OCI-LY7 (cell line): ENCODE measurements at regions not wholly inside any gene's neighbourhood (a gene's known extent, or its start where the extent isn't known, plus 50 kb on each side); places are given as distances from the start of the nearest gene placed in this dataset.

Source experiments
- BruUV-seq: library from RNA; stranded (reverse); fragments of 400-500 nt; replicated peaks from 2 replicates; lab custom pipeline; 2021; lab: Mats Ljungman, UMichigan
- CTCF ChIA-PET: fragments of 300-600 bp; sonication (Branson Sonifier 250); formaldehyde crosslinking; loops from one replicate; lab custom pipeline; 2022; ENCODE audit warnings: antibody characterized with exemption; ENCODE audit not compliant: unreplicated experiment; lab: Charles Lee
- POLR2A ChIA-PET: fragments of 300-600 bp; sonication (Branson Sonifier 250); formaldehyde crosslinking; loops from one replicate; lab custom pipeline; 2022; ENCODE audit warnings: antibody characterized with exemption; lab: Charles Lee
- DNase-seq: peaks from one replicate; pipeline ENCODE4 v3.0.0-alpha.2; 2015; ENCODE audit warnings: low spot score
- H2AFZ ChIP-seq: fragments of 200-600 bp; sonication (generic), shearing (Covaris generic); 2 replicates; pipeline ENCODE4 v1.6.1; 2014; ENCODE audit warnings: mild to moderate bottlenecking, antibody characterized with exemption, low read length, moderate library complexity
- H3K27ac ChIP-seq: fragments of 200-600 bp; sonication (generic); 2 replicates; pipeline ENCODE4 v1.5.1; 2014; ENCODE audit warnings: mixed run types, low read depth, mild to moderate bottlenecking, moderate library complexity, low read length, inconsistent platforms; ENCODE audit not compliant: poor library complexity, severe bottlenecking
- H3K36me3 ChIP-seq: fragments of 200-600 bp; sonication (generic); 2 replicates; pipeline ENCODE4 v1.6.1; 2014; ENCODE audit warnings: mild to moderate bottlenecking, antibody characterized with exemption, low read length, moderate library complexity, mixed read lengths; ENCODE audit not compliant: insufficient read depth
- H3K4me1 ChIP-seq: fragments of 200-600 bp; sonication (generic); 2 replicates; pipeline ENCODE4 v1.5.1; 2014; ENCODE audit warnings: mild to moderate bottlenecking, low read length; ENCODE audit not compliant: insufficient read depth, poor library complexity, severe bottlenecking
- H3K4me2 ChIP-seq: fragments of 200-600 bp; sonication (generic); 2 replicates; pipeline ENCODE4 v1.6.1; 2014; ENCODE audit warnings: mild to moderate bottlenecking, low read length
- H3K4me3 ChIP-seq: fragments of 200-600 bp; sonication (generic); 2 replicates; pipeline ENCODE4 v1.5.1; 2014; ENCODE audit warnings: mild to moderate bottlenecking, low read depth, low read length; ENCODE audit not compliant: poor library complexity, severe bottlenecking
- H3K79me2 ChIP-seq: fragments of 200-600 bp; sonication (generic); 2 replicates; pipeline ENCODE4 v1.6.1; 2016; ENCODE audit warnings: low read depth, mild to moderate bottlenecking, low read length, moderate library complexity, mixed read lengths; ENCODE audit not compliant: insufficient read depth
- H3K9me2 ChIP-seq: fragments of 200-600 bp; sonication (generic); 2 replicates; pipeline ENCODE4 v1.6.1; 2016; ENCODE audit warnings: mild to moderate bottlenecking, low read length, mixed read lengths; ENCODE audit not compliant: insufficient read depth
- H3K9me3 ChIP-seq: fragments of 200-600 bp; sonication (generic); 2 replicates; pipeline ENCODE4 v1.6.1; 2014; ENCODE audit warnings: mild to moderate bottlenecking, mixed run types, low read length, mixed read lengths
- H4K20me1 ChIP-seq: fragments of 200-600 bp; sonication (generic); 2 replicates; pipeline ENCODE4 v1.6.1; 2014; ENCODE audit warnings: mild to moderate bottlenecking, antibody characterized with exemption, low read length, moderate library complexity, mixed read lengths; ENCODE audit not compliant: insufficient read depth
- EZH2phosphoT487 ChIP-seq: fragments of 200-600 bp; sonication (generic); IDR thresholded peaks from 2 replicates; pipeline ENCODE4 v1.6.1; 2018; ENCODE audit warnings: low read depth, borderline replicate concordance, mild to moderate bottlenecking, mixed run types, antibody characterized with exemption, low read length, moderate library complexity, mixed read lengths
- intact Hi-C: fragments of 100-400 bp; cut with micrococcal nuclease; formaldehyde crosslinking; loops from one replicate; pipeline ENCODE4 v1.10.0; 2022; ENCODE audit not compliant: unreplicated experiment
- TF ChIP-seq, protein P1 (sequence below): fragments of 200-600 bp; sonication (generic); conservative IDR thresholded peaks from 2 replicates; pipeline ENCODE4 v1.5.1; 2014; ENCODE audit warnings: mild to moderate bottlenecking, antibody characterized with exemption, low read length, moderate library complexity, mixed read lengths

DNA sequence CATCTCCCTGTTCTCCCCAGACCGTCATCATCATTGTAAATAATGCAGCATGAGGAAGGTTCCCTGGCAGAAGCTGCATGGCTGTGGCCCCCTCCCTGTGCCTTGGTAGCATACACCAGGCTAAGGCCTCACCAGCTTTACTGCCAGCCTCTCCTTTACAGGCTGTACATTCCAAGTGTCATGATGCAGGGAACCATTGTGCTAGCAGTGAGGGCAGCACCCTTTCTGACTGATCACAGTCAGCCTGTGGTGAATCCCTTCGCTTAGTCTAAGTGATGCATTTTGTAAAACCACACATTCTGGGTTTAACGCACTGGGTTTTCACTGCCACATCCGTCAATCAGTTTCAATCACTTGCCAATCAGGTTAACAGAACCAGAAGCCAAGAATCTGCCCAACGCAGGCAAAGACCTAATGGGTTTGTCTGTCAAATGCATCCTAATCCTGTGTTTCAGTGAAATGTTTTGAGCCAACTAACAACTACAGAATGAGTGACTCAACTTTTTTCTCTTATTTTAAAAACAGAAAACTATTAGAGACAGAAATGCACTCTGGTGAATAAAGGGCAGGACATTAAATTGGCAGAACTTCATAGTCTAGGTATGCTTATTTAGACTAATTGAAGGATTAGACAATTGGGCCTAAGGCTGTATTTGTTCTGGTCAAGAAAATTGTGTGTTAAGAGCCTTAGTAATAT is 225.9 kb upstream of the DPH6 start:
- Histone ChIP-seq H3K36me3 (no peaks in the 10 kb centered on the region), H3K9me3 (no peaks in the 10 kb centered on the region), H3K4me2 (no peak overlapping the region), H4K20me1 (no peaks in the 10 kb centered on the region), H3K4me3 (no peak overlapping the region), H2AFZ (no peak overlapping the region), H3K79me2 (no peaks in the 10 kb centered on the region), H3K4me1 (no peaks in the 10 kb centered on the region), H3K9me2 (no peaks in the 10 kb centered on the region), H3K27ac (no peak overlapping the region)
- TF ChIP-seq, protein P1, sequence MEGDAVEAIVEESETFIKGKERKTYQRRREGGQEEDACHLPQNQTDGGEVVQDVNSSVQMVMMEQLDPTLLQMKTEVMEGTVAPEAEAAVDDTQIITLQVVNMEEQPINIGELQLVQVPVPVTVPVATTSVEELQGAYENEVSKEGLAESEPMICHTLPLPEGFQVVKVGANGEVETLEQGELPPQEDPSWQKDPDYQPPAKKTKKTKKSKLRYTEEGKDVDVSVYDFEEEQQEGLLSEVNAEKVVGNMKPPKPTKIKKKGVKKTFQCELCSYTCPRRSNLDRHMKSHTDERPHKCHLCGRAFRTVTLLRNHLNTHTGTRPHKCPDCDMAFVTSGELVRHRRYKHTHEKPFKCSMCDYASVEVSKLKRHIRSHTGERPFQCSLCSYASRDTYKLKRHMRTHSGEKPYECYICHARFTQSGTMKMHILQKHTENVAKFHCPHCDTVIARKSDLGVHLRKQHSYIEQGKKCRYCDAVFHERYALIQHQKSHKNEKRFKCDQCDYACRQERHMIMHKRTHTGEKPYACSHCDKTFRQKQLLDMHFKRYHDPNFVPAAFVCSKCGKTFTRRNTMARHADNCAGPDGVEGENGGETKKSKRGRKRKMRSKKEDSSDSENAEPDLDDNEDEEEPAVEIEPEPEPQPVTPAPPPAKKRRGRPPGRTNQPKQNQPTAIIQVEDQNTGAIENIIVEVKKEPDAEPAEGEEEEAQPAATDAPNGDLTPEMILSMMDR, result no peak
- TF ChIP-seq EZH2phosphoT487, result no peak
- no peak for DNase-seq
- CTCF ChIA-PET, result no interaction called here
- POLR2A ChIA-PET, result no interaction called here
- no TSS peak for BruUV-seq
- intact Hi-C loops, result no loop called here

DNA sequence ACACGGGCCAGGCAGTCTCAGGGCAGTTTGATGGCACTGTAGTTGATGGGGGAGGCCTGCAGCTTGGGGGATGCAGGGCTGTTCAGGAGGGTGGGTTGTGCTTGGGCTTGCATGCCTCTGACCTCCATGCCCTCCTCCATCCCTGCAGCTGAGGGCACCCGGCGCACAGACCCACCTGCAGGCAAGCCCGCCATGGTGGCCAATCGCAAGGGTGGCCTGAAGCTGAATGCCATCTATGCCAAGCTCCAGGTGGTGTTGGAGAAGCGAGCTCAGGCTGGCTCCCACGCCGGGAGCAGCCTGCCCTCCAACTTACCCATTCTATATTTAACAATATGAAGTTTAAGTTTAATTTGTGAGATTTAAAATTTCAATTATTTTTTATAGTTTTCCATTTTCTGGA is 228.7 kb upstream of the DPH6 start:
- CTCF ChIA-PET, result no interaction called here

DNA sequence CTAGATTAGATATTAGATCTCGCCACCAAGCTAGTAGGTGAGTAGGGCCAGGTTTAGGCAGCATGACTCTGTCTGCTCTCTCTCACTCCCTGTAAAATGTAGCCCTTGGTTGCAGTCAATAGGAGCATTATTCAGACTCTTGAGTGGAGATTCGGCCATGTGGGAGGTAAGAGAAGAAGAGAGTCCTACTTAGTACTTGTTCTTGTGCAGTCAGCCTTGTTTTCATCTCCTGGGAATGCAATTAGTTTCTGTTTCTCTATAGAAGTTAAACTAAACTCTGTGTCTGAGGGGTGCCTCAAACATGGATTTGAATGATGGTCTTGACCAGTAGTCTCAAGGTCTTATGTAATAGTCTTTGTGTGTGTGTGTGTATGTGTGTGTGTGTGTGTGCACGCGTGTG is 229.5 kb upstream of the DPH6 start:
- DNase-seq, result no peak
- Histone ChIP-seq H3K4me1 (peaks cover 12% of the 10 kb centered on the region), H3K4me3 (no peak overlapping the region), H3K27ac (no peak overlapping the region), H3K9me3 (no peaks in the 10 kb centered on the region), H2AFZ (0 out of 2 replicates have a peak overlapping the region, but pooled peaks have one; percentile 24), H3K36me3 (no peaks in the 10 kb centered on the region), H3K4me2 (no peak overlapping the region), H3K79me2 (no peaks in the 10 kb centered on the region), H3K9me2 (no peaks in the 10 kb centered on the region), H4K20me1 (no peaks in the 10 kb centered on the region)
- BruUV-seq, result no TSS peak
- TF ChIP-seq, protein P1, result no peak
- TF ChIP-seq EZH2phosphoT487, result no peak
- ChIA-PET CTCF (no interaction called here), POLR2A (no interaction called here)
- intact Hi-C loops, result no loop called here

More for the DNA sequence above, 228.7 kb upstream of the DPH6 start:
- no peak overlapping the region for H3K4me2 ChIP-seq
- no peaks in the 10 kb centered on the region for H3K9me3 ChIP-seq
- no peak overlapping the region for H3K4me3 ChIP-seq
- intact Hi-C loops, result no loop called here
- no peaks in the 10 kb centered on the region for H4K20me1 ChIP-seq
- H3K9me2 ChIP-seq, result no peaks in the 10 kb centered on the region
- no peaks in the 10 kb centered on the region for H3K79me2 ChIP-seq
- POLR2A ChIA-PET, result interaction anchor here (0.6 kb wide), 1 partner anchor 706 kb away, joined by 4 read pairs; no protein-coding TSS in a partner anchor
- TF ChIP-seq, protein P1, result no peak
- no peak for TF ChIP-seq EZH2phosphoT487
- H3K27ac ChIP-seq, result no peak overlapping the region
- H2AFZ ChIP-seq, result no peak overlapping the region
- DNase-seq, result no peak
- no peaks in the 10 kb centered on the region for H3K36me3 ChIP-seq
- BruUV-seq, result no TSS peak
- peaks cover 10% of the 10 kb centered on the region for H3K4me1 ChIP-seq
